ENCODE measurements at regions not wholly inside any gene's neighbourhood (a gene's known extent, or its start where the extent isn't known, plus 50 kb on each side); places are given as distances from the start of the nearest gene placed in this dataset. TPM values are rescaled to one million over a fixed set of nuclear protein-coding genes. Genes with fewer than 3 reads are reported as not detected.

GRCh38 chr12:47293406-47293805, 213.6 kb upstream of the AMIGO2 start:
- Mint-ChIP-seq H3K4me1 (peaks cover 2% of the 10 kb centered on the region), H3K36me3 (no peaks in the 10 kb centered on the region), H3K9me3 (peaks cover 0 to 2% (median 0%) of the 10 kb centered on the region in 7 donors), H3K27me3 (ENCODE audit: low read depth in 3 of 3) (peaks cover 0 to 3% (median 0%) of the 10 kb centered on the region in 3 donors), H3K27ac (no peak overlapping the region), H3K4me3 (no peak overlapping the region)
- intact Hi-C loops (cut with micrococcal nuclease), result no loop called here
- no peak for DNase-seq
- H3K79me2 ChIP-seq (ENCODE audit: insufficient read depth, low read length), result no peaks in the 10 kb centered on the region
- no peaks in the 10 kb centered on the region for H3K4me1 ChIP-seq (ENCODE audit: control insufficient read depth in 1 of 2, insufficient read depth in 2 of 2, low read length in 2 of 2)
- no peaks in the 10 kb centered on the region for H3K9me3 ChIP-seq (replicated peaks in 1 of 2; ENCODE audit: control insufficient read depth in 1 of 2, insufficient read depth in 1 of 2, low read length in 2 of 2)
- H3K4me2 ChIP-seq (replicated peaks; ENCODE audit: extremely low read depth, low read length, poor library complexity, severe bottlenecking), result no peak overlapping the region
- no peak for TF ChIP-seq CTCF (IDR thresholded peaks at IDR 0.05)
- H4K20me1 ChIP-seq (ENCODE audit: insufficient read depth, low read length), result no peaks in the 10 kb centered on the region
- no peak overlapping the region for H3K27ac ChIP-seq (ENCODE audit: low read depth in 1 of 2, low read length in 2 of 2)
- no peaks in the 10 kb centered on the region for H3K36me3 ChIP-seq (replicated peaks in 1 of 2; ENCODE audit: control insufficient read depth in 1 of 2, insufficient read depth in 2 of 2, low read length in 2 of 2)
- no peaks in the 10 kb centered on the region for H3K27me3 ChIP-seq (ENCODE audit: control insufficient read depth in 2 of 2, insufficient read depth in 2 of 2, low read length in 2 of 2)
- no peak overlapping the region for H3K9ac ChIP-seq (ENCODE audit: insufficient read depth, low read length, poor library complexity, severe bottlenecking)
- WGBS (ENCODE audit: insufficient coverage), result no CpG with 5 or more reads among the region's 13 CpGs
- H3K4me3 ChIP-seq (replicated peaks in 1 of 3; ENCODE audit: low read depth in 2 of 3, low read length in 3 of 3), result no peak overlapping the region
- no peak overlapping the region for H2AFZ ChIP-seq (ENCODE audit: insufficient read depth, low read depth, low read length, poor library complexity, severe bottlenecking)

GRCh38 chr12:47286676-47287075, 206.9 kb upstream of the AMIGO2 start:
- no peak overlapping the region for H3K4me3 ChIP-seq (replicated peaks in 1 of 3; ENCODE audit: low read depth in 2 of 3, low read length in 3 of 3)
- Mint-ChIP-seq H3K9me3 (peaks cover 0 to 5% (median 0%) of the 10 kb centered on the region in 7 donors), H3K27me3 (ENCODE audit: low read depth in 3 of 3) (peaks cover 0 to 2% (median 0%) of the 10 kb centered on the region in 3 donors), H3K4me1 (no peaks in the 10 kb centered on the region), H3K36me3 (no peaks in the 10 kb centered on the region), H3K4me3 (no peak overlapping the region), H3K27ac (no peak overlapping the region)
- no peaks in the 10 kb centered on the region for H3K4me1 ChIP-seq (ENCODE audit: control insufficient read depth in 1 of 2, insufficient read depth in 2 of 2, low read length in 2 of 2)
- no peak overlapping the region for H3K27ac ChIP-seq (ENCODE audit: low read depth in 1 of 2, low read length in 2 of 2)
- WGBS (ENCODE audit: insufficient coverage), result 100% methylated on average over 2 of the region's 3 CpGs
- H2AFZ ChIP-seq (ENCODE audit: insufficient read depth, low read depth, low read length, poor library complexity, severe bottlenecking), result no peak overlapping the region
- no peaks in the 10 kb centered on the region for H3K79me2 ChIP-seq (ENCODE audit: insufficient read depth, low read length)
- no peaks in the 10 kb centered on the region for H4K20me1 ChIP-seq (ENCODE audit: insufficient read depth, low read length)
- intact Hi-C loops (cut with micrococcal nuclease), result no loop called here
- no peaks in the 10 kb centered on the region for H3K9me3 ChIP-seq (replicated peaks in 1 of 2; ENCODE audit: control insufficient read depth in 1 of 2, insufficient read depth in 1 of 2, low read length in 2 of 2)
- no peaks in the 10 kb centered on the region for H3K27me3 ChIP-seq (ENCODE audit: control insufficient read depth in 2 of 2, insufficient read depth in 2 of 2, low read length in 2 of 2)
- H3K9ac ChIP-seq (ENCODE audit: insufficient read depth, low read length, poor library complexity, severe bottlenecking), result no peak overlapping the region
- no peak overlapping the region for H3K4me2 ChIP-seq (replicated peaks; ENCODE audit: extremely low read depth, low read length, poor library complexity, severe bottlenecking)
- no peaks in the 10 kb centered on the region for H3K36me3 ChIP-seq (replicated peaks in 1 of 2; ENCODE audit: control insufficient read depth in 1 of 2, insufficient read depth in 2 of 2, low read length in 2 of 2)
- TF ChIP-seq CTCF (IDR thresholded peaks at IDR 0.05), result no peak
- DNase-seq, result no peak

Small RNA genes in the stretch of these regions (small RNA-seq; reads per million reads assigned to genes)
- not detected for gene AC004486.1 (ENCODE audit: insufficient read length, low read depth)
- not detected for gene MIR4494 (ENCODE audit: insufficient read length, low read depth)
- gene RF00264 (ENCODE audit: insufficient read length, low read depth), result not detected

All from CD14-positive monocyte (primary cell).